GM12878 (cell line): ENCODE measurements at regions not wholly inside any gene's neighbourhood (a gene's known extent, or its start where the extent isn't known, plus 50 kb on each side); places are given as distances from the start of the nearest gene placed in this dataset.

Experiments used
- ATAC-seq: fragments of 200-7000 bp; cut with Tn5 transposase; 3 replicates; pipeline ENCODE4 v1.9.1; 2020; ENCODE audit warnings: mild to moderate bottlenecking, moderate library complexity
- BruUV-seq: library from RNA; stranded (reverse); fragments of 400-500 nt; replicated peaks from 2 replicates; lab custom pipeline; 2021; lab: Mats Ljungman, UMichigan
- CTCF ChIA-PET: fragments of 300-600 bp; sonication (Branson Sonifier 250); formaldehyde crosslinking; extraction: SDS; loops from one replicate; lab custom pipeline; 2021; ENCODE audit warnings: inconsistent platforms; lab: Yijun Ruan, JAX
- POLR2A ChIA-PET: fragments of 350-600 bp; formaldehyde crosslinking; extraction: SDS; loops from one replicate; lab custom pipeline; 2021; ENCODE audit warnings: inconsistent platforms; lab: Charles Lee
- RAD21 ChIA-PET: fragments of 300-600 bp; sonication (Branson Sonifier 250); formaldehyde crosslinking; loops from one replicate; lab custom pipeline; 2023; ENCODE audit warnings: antibody characterized with exemption; ENCODE audit not compliant: unreplicated experiment; lab: Charles Lee
- SMC1A ChIA-PET: fragments of 300-600 bp; sonication (Branson Sonifier 250); formaldehyde crosslinking; loops from one replicate; lab custom pipeline; 2023; ENCODE audit not compliant: unreplicated experiment, uncharacterized antibody; lab: Charles Lee
- DNase-seq: peaks from one replicate; pipeline ENCODE4 v3.0.0-alpha.2; 2011; ENCODE audit warnings: low read depth, low spot score
- FAIRE-seq: peaks from 3 replicates; lab custom pipeline; 2011; peaks lifted over from hg19 to GRCh38; lab: Jason Lieb, UNC
- H2AFZ ChIP-seq: 2 replicates; pipeline ENCODE4 v1.6.0; 2011; ENCODE audit warnings: low read depth, low read length, control low read depth; ENCODE audit not compliant: control insufficient read depth
- H3K27ac ChIP-seq: 2 replicates; pipeline ENCODE4 v1.5.1; 2011; ENCODE audit warnings: control low read depth; ENCODE audit not compliant: control insufficient read depth, insufficient read depth
- H3K27me3 ChIP-seq, 2 experiments: replicated peaks in 1 of 2; 2 replicates each; pipeline versions ENCODE4 v1.6.0 to v1.6.1; 2011; ENCODE audit warnings: low read length in 1 of 2; ENCODE audit not compliant: control insufficient read depth in 2 of 2, insufficient read depth in 2 of 2
- H3K36me3 ChIP-seq, 2 experiments: 2 replicates each; pipeline ENCODE4 v1.5.1; 2011; ENCODE audit warnings: low read length in 1 of 2; ENCODE audit not compliant: control insufficient read depth in 2 of 2, insufficient read depth in 2 of 2
- H3K4me1 ChIP-seq: 2 replicates; pipeline ENCODE4 v1.6.1; 2011; ENCODE audit warnings: mild to moderate bottlenecking, low read length, moderate library complexity, mixed read lengths; ENCODE audit not compliant: control insufficient read depth, insufficient read depth
- H3K4me2 ChIP-seq: 2 replicates; pipeline ENCODE4 v1.6.0; 2011; ENCODE audit warnings: control low read depth; ENCODE audit not compliant: control insufficient read depth, insufficient read depth
- H3K4me3 ChIP-seq: fragments of 200-600 bp; sonication (generic); 2 replicates; pipeline ENCODE4 v1.5.1; 2016
- H3K79me2 ChIP-seq: 2 replicates; pipeline ENCODE4 v1.6.0; 2011; ENCODE audit warnings: low read length; ENCODE audit not compliant: control insufficient read depth, insufficient read depth
- H3K9ac ChIP-seq: 2 replicates; pipeline ENCODE4 v1.8.0; 2011; ENCODE audit warnings: low read length, control low read depth, mixed read lengths; ENCODE audit not compliant: control insufficient read depth, insufficient read depth
- H3K9me3 ChIP-seq: replicated peaks from 3 replicates; pipeline ENCODE4 v1.5.1; 2011; ENCODE audit warnings: mild to moderate bottlenecking, low read length; ENCODE audit not compliant: control insufficient read depth, insufficient read depth
- H4K20me1 ChIP-seq: 2 replicates; pipeline ENCODE4 v1.6.0; 2011; ENCODE audit not compliant: control insufficient read depth, insufficient read depth
- CHD4 ChIP-seq: fragments of 200-600 bp; sonication (generic); IDR thresholded peaks from 2 replicates; pipeline ENCODE4 v1.6.1; 2016; ENCODE audit warnings: mild to moderate bottlenecking
- E2F4 ChIP-seq: IDR thresholded peaks from 2 replicates; pipeline ENCODE4 v1.6.1; 2012; ENCODE audit warnings: low read depth, low read length, improper control_type of control experiment
- EZH2 ChIP-seq: IDR thresholded peaks from 2 replicates; pipeline ENCODE4 v1.6.1; 2012; ENCODE audit warnings: low read depth, mild to moderate bottlenecking, control low read depth, inconsistent platforms, low read length, borderline replicate concordance; ENCODE audit not compliant: control insufficient read depth
- FOS ChIP-seq: IDR thresholded peaks from 3 replicates; pipeline ENCODE4 v1.6.1; 2011; ENCODE audit warnings: borderline replicate concordance; ENCODE audit not compliant: insufficient read length; ENCODE audit errors: extremely low read depth
- HSF1 ChIP-seq: fragments of 150-350 bp; IDR thresholded peaks from 2 replicates; pipeline ENCODE4 v1.6.1; 2014; ENCODE audit warnings: mild to moderate bottlenecking, low read depth, low read length
- IRF3 ChIP-seq: fragments of 450-650 bp; IDR thresholded peaks from 2 replicates; pipeline ENCODE4 v1.6.1; 2014; ENCODE audit warnings: mild to moderate bottlenecking
- LARP7 ChIP-seq: fragments of 450-650 bp; IDR thresholded peaks from 2 replicates; pipeline ENCODE4 v1.6.1; 2017; ENCODE audit warnings: mild to moderate bottlenecking
- NRF1 ChIP-seq: conservative IDR thresholded peaks from 2 replicates; pipeline ENCODE4 v1.6.1; 2011; ENCODE audit warnings: mild to moderate bottlenecking, low read depth, low read length, improper control_type of control experiment
- RELB ChIP-seq: fragments of 450-650 bp; IDR thresholded peaks from 2 replicates; pipeline ENCODE4 v1.6.1; 2017; ENCODE audit warnings: low read depth, mild to moderate bottlenecking, moderate library complexity
- SIN3A ChIP-seq: IDR thresholded peaks from 2 replicates; pipeline ENCODE4 v1.6.1; 2012; ENCODE audit warnings: low read depth, low read length, improper control_type of control experiment
- SREBF2 ChIP-seq: IDR thresholded peaks from 2 replicates; pipeline ENCODE4 v1.6.1; 2012; ENCODE audit warnings: mild to moderate bottlenecking, low read length
- SUZ12 ChIP-seq: fragments of 200-600 bp; sonication (generic); IDR thresholded peaks from one replicate; pipeline ENCODE4 v1.6.1; 2018; ENCODE audit warnings: antibody characterized with exemption, mild to moderate bottlenecking; ENCODE audit not compliant: unreplicated experiment
- ZNF207 ChIP-seq: fragments of 450-650 bp; IDR thresholded peaks from 2 replicates; pipeline ENCODE4 v1.6.1; 2014; ENCODE audit warnings: antibody characterized with exemption, mild to moderate bottlenecking, borderline replicate concordance
- ZNF274 ChIP-seq: IDR thresholded peaks from one replicate; pipeline ENCODE4 v1.8.0; 2011; ENCODE audit not compliant: insufficient read length, insufficient read depth
- WGBS: methylation state at CpG from one replicate; pipeline ENCODE4 v1.1.6; 2016; ENCODE audit warnings: low lambda C conversion rate; ENCODE audit not compliant: insufficient replicate concordance, insufficient coverage; ENCODE audit errors: missing lambda C conversion rate; 5-methylcytosine and 5-hydroxymethylcytosine counted together
- in situ Hi-C: fragments of 300-500 bp; cut with MboI; formaldehyde crosslinking; loops from 9 replicates; pipeline ENCODE4 v1.14.3; 2018; ENCODE audit warnings: mixed read lengths
- intact Hi-C: fragments of 100-400 bp; cut with micrococcal nuclease; formaldehyde crosslinking; loops from one replicate; pipeline ENCODE4 v1.14.2; 2022; ENCODE audit not compliant: unreplicated experiment

- TF ChIP-seq ZNF274 (no peak), HSF1 (no peak)
Measured at GRCh38 chr1:229860926-229861325, 206.1 kb upstream of the GALNT2 start (continued).

GRCh38 chr1:229862017-229862774, 204.8 kb upstream of the GALNT2 start:
- in situ Hi-C loops: no loop called here
- Histone ChIP-seq H3K27me3 (no peaks in the 10 kb centered on the region), H3K36me3 (no peaks in the 10 kb centered on the region), H3K27ac (no peak overlapping the region), H2AFZ (no peak overlapping the region), H3K4me1 (no peaks in the 10 kb centered on the region; the same call in 1 of the 2 replicates), H3K9me3 (no peaks in the 10 kb centered on the region), H3K4me2 (no peak overlapping the region), H3K9ac (no peak overlapping the region), H3K4me3 (no peak overlapping the region), H4K20me1 (no peaks in the 10 kb centered on the region), H3K79me2 (no peaks in the 10 kb centered on the region)
- intact Hi-C loops: no loop called here
- ChIA-PET RAD21 (no interaction called here), SMC1A (no interaction called here), CTCF (interaction anchor here (0.6 to 1.4 kb wide), 2 partner anchors 201 to 284 kb away, joined by 3 read pairs; no protein-coding TSS in a partner anchor), POLR2A (no interaction called here)
- 43% methylated on average over 15 of the region's 15 CpGs for WGBS
- FAIRE-seq (no peak), DNase-seq (no peak), ATAC-seq (no peak)
- BruUV-seq: no TSS peak
- no peak for TF ChIP-seq RELB
- TF ChIP-seq FOS: no peak
- TF ChIP-seq SIN3A: no peak
- TF ChIP-seq LARP7: no peak
- no peak for TF ChIP-seq ZNF207
- no peak for TF ChIP-seq IRF3
- TF ChIP-seq E2F4: no peak
- TF ChIP-seq SREBF2: no peak
- TF ChIP-seq EZH2: no peak
- no peak for TF ChIP-seq SUZ12
- no peak for TF ChIP-seq CHD4
- no peak for TF ChIP-seq NRF1
